Small intestine (tissue), 7 donors: ENCODE measurements at regions not wholly inside any gene's neighbourhood (a gene's known extent, or its start where the extent isn't known, plus 50 kb on each side); places are given as distances from the start of the nearest gene placed in this dataset.

Source experiments
- DNase-seq, 2 donors: peaks; one replicate each; pipeline versions ENCODE4 v3.0.0 to v3.0.0-alpha.2; 2013
- FAIRE-seq: peaks from 2 replicates; lab custom pipeline; 2012; peaks lifted over from hg19 to GRCh38; lab: Jason Lieb, UNC
- H3K27ac ChIP-seq, 3 donors: one replicate each; pipeline ENCODE4 v1.5.1; 2013; ENCODE audit warnings: low read length in 2 of 3, mild to moderate bottlenecking in 2 of 3, control low read depth in 1 of 3, inconsistent platforms in 1 of 3, low read depth in 1 of 3, moderate library complexity in 1 of 3
- H3K27me3 ChIP-seq, 3 donors: one replicate each; pipeline ENCODE4 v1.6.1; 2013; ENCODE audit warnings: low read length in 3 of 3, inconsistent platforms in 1 of 3; ENCODE audit not compliant: control insufficient read depth in 3 of 3, insufficient read depth in 3 of 3
- H3K36me3 ChIP-seq, 3 donors: one replicate each; pipeline ENCODE4 v1.6.1; 2013; ENCODE audit warnings: low read length in 3 of 3, inconsistent platforms in 1 of 3, low read depth in 1 of 3, mild to moderate bottlenecking in 1 of 3, moderate library complexity in 1 of 3; ENCODE audit not compliant: control insufficient read depth in 3 of 3, insufficient read depth in 2 of 3
- H3K4me1 ChIP-seq, 3 donors: one replicate each; pipeline ENCODE4 v1.6.1; 2013; ENCODE audit warnings: low read length in 2 of 3, inconsistent platforms in 1 of 3, low read depth in 1 of 3, mild to moderate bottlenecking in 1 of 3, moderate library complexity in 1 of 3; ENCODE audit not compliant: control insufficient read depth in 3 of 3, insufficient read depth in 2 of 3
- H3K4me3 ChIP-seq, 3 donors: one replicate each; pipeline ENCODE4 v1.5.1; 2013; ENCODE audit warnings: low read length in 3 of 3, control low read depth in 1 of 3, inconsistent platforms in 1 of 3, low read depth in 1 of 3, mild to moderate bottlenecking in 1 of 3, moderate library complexity in 1 of 3
- H3K9me3 ChIP-seq, 2 donors: one replicate each; pipeline ENCODE4 v1.6.1; 2013; ENCODE audit warnings: low read depth in 1 of 2, low read length in 1 of 2; ENCODE audit not compliant: control insufficient read depth in 2 of 2, insufficient read depth in 1 of 2
- WGBS, 3 donors: extraction: QIAGEN DNeasy Blood & Tissue Kit; methylation state at CpG; one replicate each; pipeline ENCODE4 v1.1.7; 2013; 5-methylcytosine and 5-hydroxymethylcytosine counted together
- donor health status: healthy with polysubstance abuse.
- donor health status: control.
- donor health status: control.
- donor health status: Bipolar disorder and iron deficiency.
- donor health status: healthy.

DNA sequence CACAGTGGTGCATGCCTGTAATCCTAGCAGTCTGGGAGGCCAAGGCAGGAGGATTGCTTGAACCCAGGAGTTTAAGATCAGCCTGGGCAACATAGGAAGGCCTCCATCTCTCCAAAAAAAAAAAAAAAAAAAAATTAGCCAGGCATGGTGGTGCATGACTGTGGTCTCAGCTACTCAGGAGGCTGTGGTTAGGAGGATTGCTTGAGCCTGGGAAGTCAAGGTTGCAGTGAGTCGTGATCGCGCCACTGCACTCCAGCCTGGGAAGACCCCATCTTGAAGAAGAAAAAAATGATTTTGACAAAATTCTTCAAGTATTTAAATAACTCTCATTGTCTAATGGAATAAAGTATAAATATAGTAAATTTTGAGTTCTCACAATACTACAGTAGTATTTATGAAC is 219.2 kb upstream of the SSTR1 start:
- Histone ChIP-seq H3K36me3 (no peaks in the 10 kb centered on the region), H3K27me3 (no peaks in the 10 kb centered on the region), H3K27ac (no peak overlapping the region), H3K9me3 (no peaks in the 10 kb centered on the region), H3K4me1 (no peaks in the 10 kb centered on the region), H3K4me3 (no peak overlapping the region)
- 92 to 96% (median 95%) methylated on average over 3 of the region's 3 CpGs for WGBS, 3 donors
- DNase-seq: no peak
- FAIRE-seq: no peak

- H3K27ac ChIP-seq: no peak overlapping the region
- no peaks in the 10 kb centered on the region for H3K27me3 ChIP-seq
- no peaks in the 10 kb centered on the region for H3K4me1 ChIP-seq
- FAIRE-seq (no peak), DNase-seq (no peak)
- WGBS, 3 donors: 16 to 44% (median 43%) methylated on average over 1 of the region's 1 CpG
- H3K36me3 ChIP-seq: no peaks in the 10 kb centered on the region
- no peak overlapping the region for H3K4me3 ChIP-seq
- H3K9me3 ChIP-seq: no peaks in the 10 kb centered on the region
Observed at GRCh38 chr14:37991027-37991426, 216.7 kb upstream of the SSTR1 start.

DNA sequence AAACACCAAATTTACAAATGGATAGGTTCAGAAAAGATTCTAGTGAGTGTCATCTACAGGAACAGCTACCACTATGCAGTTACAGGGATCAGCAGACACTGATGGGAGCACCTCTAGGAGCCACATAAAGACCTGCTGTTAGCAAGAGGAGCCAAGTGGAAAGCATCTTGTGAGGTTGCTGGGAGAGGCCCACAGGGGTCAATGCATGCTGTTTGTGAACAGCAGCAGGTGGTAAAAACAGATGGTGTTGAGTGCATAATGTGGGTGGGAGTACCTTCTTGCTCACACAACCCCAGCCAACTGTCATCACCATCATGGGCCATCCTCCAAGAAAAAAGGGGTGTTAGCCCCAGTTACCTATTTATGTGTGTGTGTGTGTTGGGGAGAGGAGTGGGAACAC is 215.2 kb upstream of the SSTR1 start:
- no peaks in the 10 kb centered on the region for H3K9me3 ChIP-seq
- FAIRE-seq (no peak), DNase-seq (no peak)
- H3K4me1 ChIP-seq: no peaks in the 10 kb centered on the region
- H3K4me3 ChIP-seq: no peak overlapping the region
- no peak overlapping the region for H3K27ac ChIP-seq
- no peaks in the 10 kb centered on the region for H3K27me3 ChIP-seq
- no peaks in the 10 kb centered on the region for H3K36me3 ChIP-seq

DNA sequence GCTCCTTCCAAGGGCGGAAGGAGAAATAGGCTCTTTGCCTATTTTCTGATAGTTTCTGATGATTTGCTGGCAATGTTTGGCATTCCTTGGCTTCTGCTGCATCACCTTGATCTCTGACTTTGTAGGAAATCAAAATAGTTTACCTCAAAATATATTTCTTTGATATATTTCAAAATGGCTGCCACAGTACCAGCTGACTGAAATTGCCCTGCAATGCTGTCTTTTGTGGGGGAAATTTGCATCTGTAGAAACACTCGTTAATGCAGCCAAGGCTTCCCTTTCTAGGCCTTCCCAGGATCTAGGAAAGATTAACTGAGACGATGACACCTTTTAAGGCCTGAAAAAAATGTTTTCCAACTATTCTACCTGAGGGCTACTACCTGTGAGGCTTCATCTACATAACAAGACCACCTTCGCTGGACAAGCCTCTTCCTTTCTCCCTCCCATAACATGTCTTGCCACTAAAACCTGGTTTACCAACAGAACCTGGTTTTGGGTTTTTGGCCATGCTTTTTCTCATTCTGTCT is 212.8 kb upstream of the SSTR1 start:
- Histone ChIP-seq H3K27me3 (no peaks in the 10 kb centered on the region), H3K4me3 (no peak overlapping the region), H3K27ac (no peak overlapping the region), H3K36me3 (no peaks in the 10 kb centered on the region), H3K9me3 (no peaks in the 10 kb centered on the region), H3K4me1 (no peaks in the 10 kb centered on the region)
- WGBS, 3 donors: 86 to 93% (median 92%) methylated on average over 4 of the region's 4 CpGs
- DNase-seq (no peak), FAIRE-seq (no peak)

DNA sequence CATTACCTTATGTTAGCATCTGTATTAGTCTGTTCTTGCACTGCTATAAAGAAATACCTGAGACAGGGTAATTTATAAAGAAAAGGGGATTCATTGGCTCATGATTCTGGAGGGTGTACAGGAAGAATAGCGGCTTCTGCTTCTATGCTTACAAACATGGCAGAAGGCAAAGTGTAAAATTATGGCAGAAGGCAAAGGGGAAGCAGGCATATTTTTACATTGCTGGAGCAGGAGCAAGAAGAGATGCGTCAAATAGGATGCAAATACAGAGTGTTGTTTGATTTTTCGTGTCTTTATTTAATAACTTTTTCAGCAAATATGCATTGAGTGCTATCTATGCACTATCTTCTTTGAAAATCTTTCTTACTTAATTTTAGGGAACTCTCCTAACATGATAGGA is 210.7 kb upstream of the SSTR1 start:
- FAIRE-seq (no peak), DNase-seq (no peak)
- Histone ChIP-seq H3K27me3 (no peaks in the 10 kb centered on the region), H3K36me3 (no peaks in the 10 kb centered on the region), H3K4me1 (no peaks in the 10 kb centered on the region), H3K4me3 (no peak overlapping the region), H3K9me3 (no peaks in the 10 kb centered on the region), H3K27ac (no peak overlapping the region)
- 94 to 97% (median 95%) methylated on average over 3 of the region's 3 CpGs for WGBS, 3 donors

- DNase-seq: no peak
- Histone ChIP-seq H3K27ac (no peak overlapping the region), H3K9me3 (no peaks in the 10 kb centered on the region), H3K27me3 (no peaks in the 10 kb centered on the region), H3K4me1 (no peaks in the 10 kb centered on the region), H3K36me3 (no peaks in the 10 kb centered on the region), H3K4me3 (no peak overlapping the region)
- no peak for FAIRE-seq
- WGBS, 3 donors: 13 to 45% (median 26%) methylated on average over 2 of the region's 2 CpGs
Observed at GRCh38 chr14:38000340-38000739, 207.4 kb upstream of the SSTR1 start.

DNA sequence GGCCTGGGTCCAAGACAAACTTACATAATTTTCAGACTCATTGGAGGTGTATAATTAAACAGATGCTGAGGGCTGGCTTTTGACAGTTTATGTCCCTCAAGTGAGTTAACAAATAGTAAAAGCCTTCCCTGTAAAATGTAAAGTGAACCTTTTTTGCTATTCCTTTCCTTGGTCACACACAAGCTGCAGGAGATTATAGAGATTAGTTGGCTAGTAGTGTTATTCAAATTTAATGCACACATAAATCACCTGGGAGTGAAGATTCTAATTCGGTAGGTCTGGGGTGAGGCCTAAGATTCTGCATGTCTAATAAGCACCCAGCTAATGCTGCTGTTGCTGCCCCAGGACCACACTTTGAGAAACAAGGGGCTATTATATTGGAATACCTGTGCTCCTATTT is 206.2 kb upstream of the SSTR1 start:
- H3K27me3 ChIP-seq: no peaks in the 10 kb centered on the region
- 73 to 100% (median 97%) methylated on average over 1 of the region's 1 CpG for WGBS, 3 donors
- no peak for FAIRE-seq
- DNase-seq: no peak
- H3K4me3 ChIP-seq: no peak overlapping the region
- no peaks in the 10 kb centered on the region for H3K9me3 ChIP-seq
- no peaks in the 10 kb centered on the region for H3K4me1 ChIP-seq
- H3K27ac ChIP-seq: no peak overlapping the region
- H3K36me3 ChIP-seq: no peaks in the 10 kb centered on the region

- no peaks in the 10 kb centered on the region for H3K36me3 ChIP-seq
- no peak overlapping the region for H3K4me3 ChIP-seq
- no peaks in the 10 kb centered on the region for H3K4me1 ChIP-seq
- no peaks in the 10 kb centered on the region for H3K27me3 ChIP-seq
- 45 to 70% (median 69%) methylated on average over 7 of the region's 7 CpGs for WGBS, 3 donors
- H3K27ac ChIP-seq: no peak overlapping the region
- FAIRE-seq (no peak), DNase-seq (no peak)
- H3K9me3 ChIP-seq: no peaks in the 10 kb centered on the region
Observed at GRCh38 chr14:38003746-38004609, 203.7 kb upstream of the SSTR1 start.

DNA sequence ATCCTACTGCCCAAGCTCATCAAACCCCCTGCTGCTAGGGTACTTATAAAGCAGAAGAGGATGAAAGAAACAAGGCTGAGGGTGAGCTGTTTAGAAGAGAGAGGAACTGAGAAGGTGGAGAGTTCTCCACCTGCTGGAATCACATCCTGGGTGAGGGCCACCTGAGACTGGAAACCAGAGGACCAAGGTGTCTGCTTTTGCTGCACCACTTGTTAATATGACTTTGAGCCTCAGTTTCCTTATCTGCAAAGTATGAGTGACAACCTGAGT is 203.2 kb upstream of the SSTR1 start:
- H3K4me1 ChIP-seq: no peaks in the 10 kb centered on the region
- no peak overlapping the region for H3K4me3 ChIP-seq
- H3K36me3 ChIP-seq: no peaks in the 10 kb centered on the region
- DNase-seq (no peak), FAIRE-seq (no peak)
- H3K27ac ChIP-seq: no peak overlapping the region
- H3K27me3 ChIP-seq: no peaks in the 10 kb centered on the region
- no peaks in the 10 kb centered on the region for H3K9me3 ChIP-seq
